DND-41 (cell line): ENCODE measurements at regions not wholly inside any gene's neighbourhood (a gene's known extent, or its start where the extent isn't known, plus 50 kb on each side); places are given as distances from the start of the nearest gene placed in this dataset.
"Not testable (repeated sequence)": the region's sequence is repeated elsewhere in the genome, so short reads cannot be mapped to it uniquely, and the experiment has no call there.

Experiments used
- ATAC-seq: fragments of 200-7000 bp; cut with Tn5 transposase; 3 replicates; pipeline ENCODE4 v1.9.1; 2021; ENCODE audit warnings: low read depth; ENCODE audit not compliant: insufficient read depth
- DNase-seq: peaks from one replicate; pipeline ENCODE4 v3.0.0-alpha.2; 2020
- H2AFZ ChIP-seq: 2 replicates; pipeline ENCODE4 v1.6.0; 2012; ENCODE audit warnings: low read depth, low read length
- H3K27ac ChIP-seq: 2 replicates; pipeline ENCODE4 v1.5.1; 2012; ENCODE audit warnings: low read length, inconsistent platforms
- H3K27me3 ChIP-seq: fragments of 200-600 bp; sonication (generic); 2 replicates; pipeline ENCODE4 v1.6.0; 2012; ENCODE audit warnings: low read length, mild to moderate bottlenecking, inconsistent platforms; ENCODE audit not compliant: insufficient read depth, poor library complexity
- H3K36me3 ChIP-seq: 2 replicates; pipeline ENCODE4 v1.5.1; 2012; ENCODE audit warnings: low read length, inconsistent platforms; ENCODE audit not compliant: insufficient read depth
- H3K4me1 ChIP-seq: 2 replicates; pipeline ENCODE4 v1.5.1; 2012; ENCODE audit warnings: mild to moderate bottlenecking, low read length; ENCODE audit not compliant: insufficient read depth
- H3K4me2 ChIP-seq: 2 replicates; pipeline ENCODE4 v1.6.0; 2012; ENCODE audit warnings: mild to moderate bottlenecking, moderate library complexity, low read length, inconsistent platforms; ENCODE audit not compliant: insufficient read depth
- H3K4me3 ChIP-seq, 2 experiments: fragments of 200-600 bp in 1 of 2; shearing (Covaris generic) in 1 of 2; 2 replicates each; pipeline ENCODE4 v1.5.1; 2012 to 2016; ENCODE audit warnings: inconsistent platforms in 2 of 2, low read length in 2 of 2, mild to moderate bottlenecking in 2 of 2, low read depth in 1 of 2, moderate library complexity in 1 of 2
- H3K79me2 ChIP-seq: 2 replicates; pipeline ENCODE4 v1.6.0; 2012; ENCODE audit warnings: low read length, inconsistent platforms; ENCODE audit not compliant: insufficient read depth
- H3K9ac ChIP-seq: 2 replicates; pipeline ENCODE4 v1.6.0; 2012; ENCODE audit warnings: low read depth, mild to moderate bottlenecking, inconsistent platforms, low read length, moderate library complexity
- H3K9me3 ChIP-seq: 2 replicates; pipeline ENCODE4 v1.5.1; 2012; ENCODE audit warnings: low read length, moderate library complexity, mild to moderate bottlenecking, inconsistent platforms; ENCODE audit not compliant: insufficient read depth, severe bottlenecking
- H4K20me1 ChIP-seq: 2 replicates; pipeline ENCODE4 v1.6.0; 2012; ENCODE audit warnings: low read length; ENCODE audit not compliant: insufficient read depth
- CTCF ChIP-seq: IDR thresholded peaks from 2 replicates; pipeline ENCODE4 v1.5.1; 2012; ENCODE audit warnings: borderline replicate concordance, low read length, moderate library complexity, mild to moderate bottlenecking; ENCODE audit not compliant: poor library complexity, severe bottlenecking; ENCODE audit errors: extremely low read depth
- EZH2 ChIP-seq: IDR thresholded peaks from 3 replicates; pipeline ENCODE4 v1.6.1; 2012; ENCODE audit warnings: borderline replicate concordance, low read depth, mild to moderate bottlenecking, moderate library complexity, low read length, inconsistent platforms; ENCODE audit not compliant: severe bottlenecking

GRCh38 chr22:27075028-27075678 lies 417.8 kb downstream of the MIAT start:
- H2AFZ ChIP-seq = no peak overlapping the region
- no peak overlapping the region for H3K4me3 ChIP-seq
- H3K4me1 ChIP-seq = no peaks in the 10 kb centered on the region
- TF ChIP-seq EZH2 = no peak
- no peak for TF ChIP-seq CTCF
- H3K27ac ChIP-seq = no peak overlapping the region
- H3K4me2 ChIP-seq = no peak overlapping the region
- H3K9ac ChIP-seq = no peak overlapping the region
- H3K27me3 ChIP-seq = no peaks in the 10 kb centered on the region
- no peaks in the 10 kb centered on the region for H4K20me1 ChIP-seq
- no peaks in the 10 kb centered on the region for H3K36me3 ChIP-seq
- H3K9me3 ChIP-seq = no peaks in the 10 kb centered on the region
- peak; percentile 35; the same call in 1 of the 3 replicates for ATAC-seq
- H3K79me2 ChIP-seq = no peaks in the 10 kb centered on the region
- DNase-seq = peak; percentile 33

GRCh38 chr22:27075891-27076290 lies 418.5 kb downstream of the MIAT start:
- H3K4me2 ChIP-seq = no peak overlapping the region
- no peaks in the 10 kb centered on the region for H4K20me1 ChIP-seq
- no peaks in the 10 kb centered on the region for H3K27me3 ChIP-seq
- no peaks in the 10 kb centered on the region for H3K36me3 ChIP-seq
- no peaks in the 10 kb centered on the region for H3K4me1 ChIP-seq
- no peak overlapping the region for H2AFZ ChIP-seq
- no peaks in the 10 kb centered on the region for H3K9me3 ChIP-seq
- ATAC-seq (no peak), DNase-seq (no peak)
- no peak overlapping the region for H3K4me3 ChIP-seq
- TF ChIP-seq CTCF (no peak), EZH2 (no peak)
- H3K79me2 ChIP-seq = no peaks in the 10 kb centered on the region
- H3K9ac ChIP-seq = no peak overlapping the region
- no peak overlapping the region for H3K27ac ChIP-seq

GRCh38 chr22:27078064-27078463 lies 420.7 kb downstream of the MIAT start:
- not testable (repeated sequence) for H3K9me3 ChIP-seq, H3K4me3 ChIP-seq, H3K4me2 ChIP-seq, H3K79me2 ChIP-seq, H3K4me1 ChIP-seq, H3K27me3 ChIP-seq, H3K27ac ChIP-seq, H2AFZ ChIP-seq, H3K9ac ChIP-seq, H4K20me1 ChIP-seq, H3K36me3 ChIP-seq, ATAC-seq, DNase-seq

- peaks cover 2% of the 10 kb centered on the region for H3K27me3 ChIP-seq
- H3K79me2 ChIP-seq = no peaks in the 10 kb centered on the region
- no peak overlapping the region for H2AFZ ChIP-seq
- H3K4me1 ChIP-seq = no peaks in the 10 kb centered on the region
- no peaks in the 10 kb centered on the region for H3K9me3 ChIP-seq
- no peaks in the 10 kb centered on the region for H3K36me3 ChIP-seq
- TF ChIP-seq CTCF (no peak), EZH2 (no peak)
- H3K4me2 ChIP-seq = no peak overlapping the region
- no peak for ATAC-seq
- H3K9ac ChIP-seq = no peak overlapping the region
- H4K20me1 ChIP-seq = no peaks in the 10 kb centered on the region
- H3K4me3 ChIP-seq = no peak overlapping the region
- no peak for DNase-seq
- H3K27ac ChIP-seq = no peak overlapping the region
Observed at GRCh38 chr22:27080036-27080578, 422.7 kb downstream of the MIAT start.
